WERI-Rb-1 (cell line): ENCODE measurements at regions not wholly inside any gene's neighbourhood (a gene's known extent, or its start where the extent isn't known, plus 50 kb on each side); places are given as distances from the start of the nearest gene placed in this dataset.

Experiments
- DNase-seq: peaks from one replicate; pipeline ENCODE4 v3.0.0-alpha.2; 2020
- H3K27ac ChIP-seq: fragments of 250-450 bp; sonication (Bioruptor Pico); 2 replicates; pipeline ENCODE4 v1.5.1; 2020; ENCODE audit warnings: mild to moderate bottlenecking, moderate library complexity
- H3K27me3 ChIP-seq: fragments of 250-450 bp; sonication (Bioruptor Pico); 2 replicates; pipeline ENCODE4 v1.5.1; 2021; ENCODE audit warnings: mild to moderate bottlenecking, low read depth, moderate library complexity; ENCODE audit not compliant: insufficient read depth, severe bottlenecking
- H3K36me3 ChIP-seq: fragments of 250-450 bp; sonication (Bioruptor Pico); 2 replicates; pipeline ENCODE4 v1.5.1; 2020; ENCODE audit warnings: mild to moderate bottlenecking, moderate library complexity
- H3K4me3 ChIP-seq: 2 replicates; pipeline ENCODE4 v1.5.1; 2011; ENCODE audit warnings: low read depth, mild to moderate bottlenecking, control low read depth, low read length
- H3K9me3 ChIP-seq: fragments of 250-450 bp; sonication (Bioruptor Pico); 2 replicates; pipeline ENCODE4 v1.5.1; 2021; ENCODE audit warnings: mild to moderate bottlenecking, moderate library complexity; ENCODE audit not compliant: severe bottlenecking
- TF ChIP-seq, protein P1 (sequence below): IDR thresholded peaks from 2 replicates; pipeline ENCODE4 v1.5.1; 2011; ENCODE audit warnings: low read depth, mild to moderate bottlenecking, control low read depth, inconsistent platforms, low read length

DNA sequence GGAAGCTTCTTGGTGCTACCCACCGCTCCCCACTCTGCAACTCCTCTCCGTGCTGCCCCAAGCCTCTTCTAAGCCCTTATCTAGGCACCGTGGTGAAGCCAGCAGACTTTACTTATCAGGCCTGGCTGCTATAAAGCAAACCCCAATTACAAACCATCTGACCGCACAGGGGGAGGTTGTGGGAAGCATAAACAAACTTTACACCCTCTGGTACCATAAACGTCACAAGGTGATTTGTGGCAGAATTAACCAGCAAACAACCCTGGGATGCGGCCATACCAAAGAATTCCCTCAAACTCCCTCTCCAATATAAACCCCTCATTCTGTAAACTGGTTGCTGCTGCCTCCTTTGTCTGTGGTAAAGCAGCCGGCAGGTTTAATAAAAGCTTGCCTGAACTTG lies 55.2 kb downstream of the MAGEC2 start:
- TF ChIP-seq, protein P1, sequence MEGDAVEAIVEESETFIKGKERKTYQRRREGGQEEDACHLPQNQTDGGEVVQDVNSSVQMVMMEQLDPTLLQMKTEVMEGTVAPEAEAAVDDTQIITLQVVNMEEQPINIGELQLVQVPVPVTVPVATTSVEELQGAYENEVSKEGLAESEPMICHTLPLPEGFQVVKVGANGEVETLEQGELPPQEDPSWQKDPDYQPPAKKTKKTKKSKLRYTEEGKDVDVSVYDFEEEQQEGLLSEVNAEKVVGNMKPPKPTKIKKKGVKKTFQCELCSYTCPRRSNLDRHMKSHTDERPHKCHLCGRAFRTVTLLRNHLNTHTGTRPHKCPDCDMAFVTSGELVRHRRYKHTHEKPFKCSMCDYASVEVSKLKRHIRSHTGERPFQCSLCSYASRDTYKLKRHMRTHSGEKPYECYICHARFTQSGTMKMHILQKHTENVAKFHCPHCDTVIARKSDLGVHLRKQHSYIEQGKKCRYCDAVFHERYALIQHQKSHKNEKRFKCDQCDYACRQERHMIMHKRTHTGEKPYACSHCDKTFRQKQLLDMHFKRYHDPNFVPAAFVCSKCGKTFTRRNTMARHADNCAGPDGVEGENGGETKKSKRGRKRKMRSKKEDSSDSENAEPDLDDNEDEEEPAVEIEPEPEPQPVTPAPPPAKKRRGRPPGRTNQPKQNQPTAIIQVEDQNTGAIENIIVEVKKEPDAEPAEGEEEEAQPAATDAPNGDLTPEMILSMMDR = no peak
- Histone ChIP-seq H3K9me3 (no peaks in the 10 kb centered on the region), H3K27me3 (peaks cover 37% of the 10 kb centered on the region), H3K4me3 (no peak overlapping the region), H3K27ac (no peak overlapping the region), H3K36me3 (no peaks in the 10 kb centered on the region)
- no peak for DNase-seq

GRCh38 chrX:142134533-142134932 lies 70.6 kb downstream of the MAGEC2 start:
- DNase-seq = no peak
- no peaks in the 10 kb centered on the region for H3K36me3 ChIP-seq
- H3K27me3 ChIP-seq = peaks cover 2% of the 10 kb centered on the region
- H3K9me3 ChIP-seq = no peaks in the 10 kb centered on the region
- TF ChIP-seq, protein P1 = no peak
- no peak overlapping the region for H3K4me3 ChIP-seq
- H3K27ac ChIP-seq = no peak overlapping the region

DNA sequence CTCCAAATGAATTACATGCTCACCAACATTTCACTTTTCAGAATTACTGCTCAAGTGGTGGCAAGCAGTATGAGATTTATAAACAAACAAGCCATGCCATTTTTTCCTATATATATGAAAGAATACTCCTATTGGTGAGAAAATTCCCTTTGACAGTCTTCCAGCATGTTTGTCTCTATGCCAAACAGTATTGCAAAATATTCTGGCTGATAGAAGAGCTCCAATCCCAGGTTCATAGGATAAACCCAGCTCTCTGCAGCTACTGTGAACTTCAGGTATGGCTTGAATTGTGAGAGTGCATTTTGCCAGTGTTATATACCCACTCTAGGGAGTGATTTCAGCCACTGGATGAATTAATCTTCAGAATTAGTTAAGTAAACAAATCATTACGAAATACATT lies 108.8 kb downstream of the MAGEC2 start:
- Histone ChIP-seq H3K9me3 (no peaks in the 10 kb centered on the region), H3K4me3 (no peak overlapping the region), H3K36me3 (no peaks in the 10 kb centered on the region), H3K27me3 (peaks cover 10% of the 10 kb centered on the region), H3K27ac (no peak overlapping the region)
- TF ChIP-seq, protein P1 = no peak
- DNase-seq = no peak

GRCh38 chrX:142095651-142096245 lies 109.3 kb downstream of the MAGEC2 start:
- Histone ChIP-seq H3K36me3 (no peaks in the 10 kb centered on the region), H3K4me3 (no peak overlapping the region), H3K27ac (no peak overlapping the region), H3K9me3 (no peaks in the 10 kb centered on the region), H3K27me3 (peaks cover 11% of the 10 kb centered on the region)
- TF ChIP-seq, protein P1 = no peak
- DNase-seq = no peak

GRCh38 chrX:142089193-142089592 lies 115.9 kb downstream of the MAGEC2 start:
- Histone ChIP-seq H3K9me3 (no peaks in the 10 kb centered on the region), H3K4me3 (no peak overlapping the region), H3K27me3 (peaks cover 22% of the 10 kb centered on the region), H3K27ac (no peak overlapping the region), H3K36me3 (no peaks in the 10 kb centered on the region)
- TF ChIP-seq, protein P1 = peak; percentile 56
- no peak for DNase-seq

DNA sequence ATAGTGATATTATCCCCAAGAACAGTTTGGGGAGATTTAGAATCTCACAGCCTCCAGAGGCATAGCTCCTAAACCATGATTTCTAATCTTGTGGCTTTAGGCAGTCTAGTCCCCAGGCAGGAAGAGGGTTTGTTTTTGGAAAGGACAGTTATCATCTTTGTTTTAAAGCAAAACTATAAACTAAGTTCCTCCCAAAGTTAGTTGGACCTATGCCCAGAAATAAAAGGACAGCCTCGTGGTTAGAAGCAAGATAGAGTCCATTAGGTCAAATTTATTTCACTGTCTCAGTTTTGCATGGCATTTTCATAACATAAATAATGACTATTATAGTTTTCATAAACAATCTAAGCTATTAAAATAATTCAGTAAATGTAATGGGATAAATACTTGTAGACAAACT lies 120.5 kb downstream of the MAGEC2 start:
- no peak overlapping the region for H3K4me3 ChIP-seq
- no peak for DNase-seq
- H3K27me3 ChIP-seq = peaks cover 14% of the 10 kb centered on the region
- H3K9me3 ChIP-seq = no peaks in the 10 kb centered on the region
- no peak overlapping the region for H3K27ac ChIP-seq
- TF ChIP-seq, protein P1 = no peak
- no peaks in the 10 kb centered on the region for H3K36me3 ChIP-seq
